ENCODE measurements at regions not wholly inside any gene's neighbourhood (a gene's known extent, or its start where the extent isn't known, plus 50 kb on each side); places are given as distances from the start of the nearest gene placed in this dataset.

- TF ChIP-seq CTCF (IDR thresholded peaks at IDR 0.05) (peak in 1 of 2 donors; percentile 28), EP300 (IDR thresholded peaks at IDR 0.05) (no peak), POLR2A (IDR thresholded peaks at IDR 0.05) (no peak)
These were observed 185.4 kb downstream of the OR13H1 start for GRCh38 chrX:131729295-131729694.

All from suprapubic skin (tissue), 3 donors.